ENCODE measurements at regions not wholly inside any gene's neighbourhood (a gene's known extent, or its start where the extent isn't known, plus 50 kb on each side); places are given as distances from the start of the nearest gene placed in this dataset.

DNA sequence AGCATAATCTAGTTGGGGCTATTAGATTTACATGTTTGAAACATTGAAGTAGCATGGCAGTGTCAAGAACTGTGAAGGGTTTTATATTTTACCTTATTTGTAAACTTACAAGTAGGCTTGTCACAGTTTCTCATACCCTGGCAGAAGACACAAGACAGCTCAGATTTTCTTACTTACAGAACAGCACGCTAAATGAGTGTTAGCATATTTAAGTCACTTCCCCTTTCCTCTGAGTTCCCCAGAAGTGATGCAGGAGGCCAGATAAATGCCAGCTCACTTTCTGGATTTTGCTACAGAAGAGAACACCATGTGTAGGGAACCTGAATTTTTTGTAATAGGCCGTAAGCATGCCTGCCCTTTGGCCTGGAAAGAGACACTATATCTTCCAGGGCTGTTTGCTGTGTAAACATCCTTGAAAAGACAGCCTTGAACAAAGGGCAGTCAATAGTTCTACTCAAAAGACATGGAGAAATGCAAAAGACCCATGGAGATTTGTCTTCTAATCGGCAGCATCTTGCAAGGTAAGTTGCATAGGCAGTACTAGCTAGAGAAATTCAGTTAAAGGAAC, 279.1 kb downstream of the PHF14 start:
- no peaks in the 10 kb centered on the region for H3F3A ChIP-seq (ENCODE audit: control insufficient read depth, insufficient read depth)
- peak overlapping the region; percentile 27 for H3K27ac ChIP-seq (ENCODE audit: low read depth, low read length)
- H3K79me2 ChIP-seq (ENCODE audit: control insufficient read depth, low read length), result no peaks in the 10 kb centered on the region
- no peaks in the 10 kb centered on the region for H3K9me2 ChIP-seq (replicated peaks; ENCODE audit: control insufficient read depth, low read length)
- H3K4me2 ChIP-seq (ENCODE audit: low read length), result peak overlapping the region; percentile 39
- no peaks in the 10 kb centered on the region for H3K9me3 ChIP-seq (ENCODE audit: control insufficient read depth, insufficient read depth, low read length)
- H4K20me1 ChIP-seq (ENCODE audit: control insufficient read depth, insufficient read depth, low read depth, low read length), result no peaks in the 10 kb centered on the region
- no peaks in the 10 kb centered on the region for H3K27me3 ChIP-seq (ENCODE audit: control insufficient read depth, low read length)
- peaks cover 22% of the 10 kb centered on the region for H3K4me1 ChIP-seq (ENCODE audit: control insufficient read depth, low read length)
- no peaks in the 10 kb centered on the region for H3K36me3 ChIP-seq (ENCODE audit: control insufficient read depth, low read length)
- TF ChIP-seq, protein P1, sequence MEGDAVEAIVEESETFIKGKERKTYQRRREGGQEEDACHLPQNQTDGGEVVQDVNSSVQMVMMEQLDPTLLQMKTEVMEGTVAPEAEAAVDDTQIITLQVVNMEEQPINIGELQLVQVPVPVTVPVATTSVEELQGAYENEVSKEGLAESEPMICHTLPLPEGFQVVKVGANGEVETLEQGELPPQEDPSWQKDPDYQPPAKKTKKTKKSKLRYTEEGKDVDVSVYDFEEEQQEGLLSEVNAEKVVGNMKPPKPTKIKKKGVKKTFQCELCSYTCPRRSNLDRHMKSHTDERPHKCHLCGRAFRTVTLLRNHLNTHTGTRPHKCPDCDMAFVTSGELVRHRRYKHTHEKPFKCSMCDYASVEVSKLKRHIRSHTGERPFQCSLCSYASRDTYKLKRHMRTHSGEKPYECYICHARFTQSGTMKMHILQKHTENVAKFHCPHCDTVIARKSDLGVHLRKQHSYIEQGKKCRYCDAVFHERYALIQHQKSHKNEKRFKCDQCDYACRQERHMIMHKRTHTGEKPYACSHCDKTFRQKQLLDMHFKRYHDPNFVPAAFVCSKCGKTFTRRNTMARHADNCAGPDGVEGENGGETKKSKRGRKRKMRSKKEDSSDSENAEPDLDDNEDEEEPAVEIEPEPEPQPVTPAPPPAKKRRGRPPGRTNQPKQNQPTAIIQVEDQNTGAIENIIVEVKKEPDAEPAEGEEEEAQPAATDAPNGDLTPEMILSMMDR (IDR thresholded peaks at IDR 0.05; ENCODE audit: low read depth, low read length, poor library complexity, severe bottlenecking), result no peak
- no peak for TF ChIP-seq EZH2phosphoT487 (IDR thresholded peaks at IDR 0.05; ENCODE audit: borderline replicate concordance, low read length)
- H3K4me3 ChIP-seq (ENCODE audit: low read length), result peak overlapping the region; percentile 36

DNA sequence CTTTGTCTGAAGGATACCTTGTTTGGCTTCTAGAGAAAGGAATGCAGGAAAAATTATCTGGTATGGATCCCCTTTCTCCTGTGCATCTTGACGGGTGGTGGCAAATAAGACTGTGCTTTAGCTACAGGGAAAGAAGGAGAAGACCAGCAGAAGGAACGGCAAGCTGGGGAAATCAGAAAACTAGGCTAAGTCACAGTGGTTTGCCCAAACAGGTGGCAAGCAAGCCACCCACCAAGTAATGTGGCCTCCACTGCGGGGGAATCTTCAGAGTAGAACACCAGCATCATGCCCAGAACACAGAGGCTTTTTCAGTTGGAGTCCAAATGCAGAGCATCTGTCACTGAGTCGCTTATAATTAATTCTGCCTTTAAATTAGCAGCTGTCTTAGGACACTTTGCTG, 282.8 kb downstream of the PHF14 start:
- no peaks in the 10 kb centered on the region for H3K36me3 ChIP-seq (ENCODE audit: control insufficient read depth, low read length)
- no peaks in the 10 kb centered on the region for H3F3A ChIP-seq (ENCODE audit: control insufficient read depth, insufficient read depth)
- no peaks in the 10 kb centered on the region for H3K79me2 ChIP-seq (ENCODE audit: control insufficient read depth, low read length)
- no peaks in the 10 kb centered on the region for H3K9me3 ChIP-seq (ENCODE audit: control insufficient read depth, insufficient read depth, low read length)
- no peaks in the 10 kb centered on the region for H3K9me2 ChIP-seq (replicated peaks; ENCODE audit: control insufficient read depth, low read length)
- TF ChIP-seq, protein P1 (IDR thresholded peaks at IDR 0.05; ENCODE audit: low read depth, low read length, poor library complexity, severe bottlenecking), result no peak
- TF ChIP-seq EZH2phosphoT487 (IDR thresholded peaks at IDR 0.05; ENCODE audit: borderline replicate concordance, low read length), result no peak
- H3K27me3 ChIP-seq (ENCODE audit: control insufficient read depth, low read length), result no peaks in the 10 kb centered on the region
- H4K20me1 ChIP-seq (ENCODE audit: control insufficient read depth, insufficient read depth, low read depth, low read length), result no peaks in the 10 kb centered on the region
- no peak overlapping the region for H3K4me2 ChIP-seq (ENCODE audit: low read length)
- H3K4me3 ChIP-seq (ENCODE audit: low read length), result no peak overlapping the region
- peaks cover 20% of the 10 kb centered on the region for H3K4me1 ChIP-seq (ENCODE audit: control insufficient read depth, low read length)
- H3K27ac ChIP-seq (ENCODE audit: low read depth, low read length), result no peak overlapping the region

DNA sequence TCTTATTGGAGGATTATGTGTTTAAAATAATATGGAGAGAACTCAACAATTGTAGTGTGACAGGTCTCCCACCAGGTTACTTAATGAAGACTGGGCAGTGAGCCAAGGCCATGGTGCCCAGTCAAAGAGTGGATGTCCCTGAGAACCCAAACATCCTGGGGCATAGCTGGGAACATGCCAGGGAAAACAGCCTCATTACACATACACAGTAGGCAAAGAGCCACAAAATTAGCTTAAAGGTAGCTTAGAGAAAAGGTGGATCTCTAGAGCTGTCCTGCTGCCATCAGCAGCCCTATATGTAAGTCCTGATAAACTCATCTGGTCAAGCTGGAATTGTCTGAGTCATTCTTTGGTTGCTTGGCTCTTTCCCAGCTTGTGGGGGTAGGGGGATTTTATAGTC, 287.8 kb downstream of the PHF14 start:
- Histone ChIP-seq H3K4me2 (ENCODE audit: low read length) (no peak overlapping the region), H3K27ac (ENCODE audit: low read depth, low read length) (no peak overlapping the region), H3K9me3 (ENCODE audit: control insufficient read depth, insufficient read depth, low read length) (0 out of 2 replicates have a peak, but pooled peaks cover 3% of the 10 kb centered on the region), H3K4me1 (ENCODE audit: control insufficient read depth, low read length) (no peaks in the 10 kb centered on the region), H3K27me3 (ENCODE audit: control insufficient read depth, low read length) (no peaks in the 10 kb centered on the region), H3K4me3 (ENCODE audit: low read length) (no peak overlapping the region), H3K79me2 (ENCODE audit: control insufficient read depth, low read length) (no peaks in the 10 kb centered on the region), H4K20me1 (ENCODE audit: control insufficient read depth, insufficient read depth, low read depth, low read length) (no peaks in the 10 kb centered on the region), H3K36me3 (ENCODE audit: control insufficient read depth, low read length) (no peaks in the 10 kb centered on the region), H3F3A (ENCODE audit: control insufficient read depth, insufficient read depth) (no peaks in the 10 kb centered on the region), H3K9me2 (replicated peaks; ENCODE audit: control insufficient read depth, low read length) (no peaks in the 10 kb centered on the region)
- TF ChIP-seq, protein P1 (IDR thresholded peaks at IDR 0.05; ENCODE audit: low read depth, low read length, poor library complexity, severe bottlenecking), result no peak
- TF ChIP-seq EZH2phosphoT487 (IDR thresholded peaks at IDR 0.05; ENCODE audit: borderline replicate concordance, low read length), result no peak

Data from DOHH2 (cell line).